Immature natural killer cell (primary cell): ENCODE measurements at regions not wholly inside any gene's neighbourhood (a gene's known extent, or its start where the extent isn't known, plus 50 kb on each side); places are given as distances from the start of the nearest gene placed in this dataset.

Source experiments
- DNase-seq, 3 donors: peaks; one replicate each; pipeline ENCODE4 v3.0.0; 2022; ENCODE audit warnings: mixed read lengths in 1 of 3
- H3K27ac Mint-ChIP-seq, 6 donors: one replicate each; pipeline ENCODE4 v1.8.0; 2020; ENCODE audit warnings: mixed read lengths in 6 of 6, mild to moderate bottlenecking in 5 of 6, inconsistent platforms in 4 of 6, moderate library complexity in 3 of 6
- H3K27me3 Mint-ChIP-seq, 3 donors: one replicate each; pipeline ENCODE4 v1.8.0; 2020 to 2021; ENCODE audit warnings: low read depth in 3 of 3, mild to moderate bottlenecking in 3 of 3, mixed read lengths in 3 of 3, moderate library complexity in 3 of 3, inconsistent platforms in 1 of 3
- H3K36me3 Mint-ChIP-seq, 3 donors: one replicate each; pipeline ENCODE4 v1.8.0; 2020; ENCODE audit warnings: mixed read lengths in 3 of 3, inconsistent platforms in 2 of 3, mild to moderate bottlenecking in 2 of 3
- H3K4me1 Mint-ChIP-seq, 2 donors: one replicate each; pipeline ENCODE4 v1.8.0; 2020; ENCODE audit warnings: inconsistent platforms in 2 of 2, mild to moderate bottlenecking in 2 of 2, mixed read lengths in 2 of 2, moderate library complexity in 1 of 2
- H3K4me3 Mint-ChIP-seq, 5 donors: one replicate each; pipeline ENCODE4 v1.8.0; 2020; ENCODE audit warnings: mild to moderate bottlenecking in 5 of 5, mixed read lengths in 5 of 5, inconsistent platforms in 3 of 5, moderate library complexity in 3 of 5
- H3K9me3 Mint-ChIP-seq, 6 donors: one replicate each; pipeline ENCODE4 v1.8.0; 2020; ENCODE audit warnings: mild to moderate bottlenecking in 6 of 6, mixed read lengths in 6 of 6, inconsistent platforms in 4 of 6, moderate library complexity in 3 of 6

DNA sequence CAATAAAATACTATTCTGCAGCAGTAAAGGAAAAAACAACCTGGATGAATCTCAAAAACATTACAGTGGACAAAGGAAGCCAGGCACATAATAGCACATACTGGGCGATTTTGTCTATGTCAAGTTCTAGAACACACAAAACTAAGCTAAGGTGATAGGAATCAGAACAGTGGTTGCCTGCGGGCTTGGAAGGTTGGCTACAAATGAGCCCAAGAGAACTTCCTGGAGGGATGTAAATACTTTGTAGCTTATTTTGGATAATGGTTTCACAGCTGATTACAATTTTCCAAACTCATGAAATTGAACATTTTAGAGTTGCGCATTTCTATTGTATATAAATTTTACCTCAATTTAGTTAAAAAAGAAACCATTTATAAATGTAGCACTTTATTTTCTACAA is 67.6 kb upstream of the CES5A start:
- peaks cover 0 to 14% (median 2%) of the 10 kb centered on the region in 3 donors for H3K27me3 Mint-ChIP-seq
- peaks cover 0 to 2% (median 0%) of the 10 kb centered on the region in 6 donors for H3K9me3 Mint-ChIP-seq
- no peaks in the 10 kb centered on the region for H3K4me1 Mint-ChIP-seq
- H3K27ac Mint-ChIP-seq: no peak overlapping the region
- DNase-seq: no peak
- H3K4me3 Mint-ChIP-seq: no peak overlapping the region
- H3K36me3 Mint-ChIP-seq: no peaks in the 10 kb centered on the region

DNA sequence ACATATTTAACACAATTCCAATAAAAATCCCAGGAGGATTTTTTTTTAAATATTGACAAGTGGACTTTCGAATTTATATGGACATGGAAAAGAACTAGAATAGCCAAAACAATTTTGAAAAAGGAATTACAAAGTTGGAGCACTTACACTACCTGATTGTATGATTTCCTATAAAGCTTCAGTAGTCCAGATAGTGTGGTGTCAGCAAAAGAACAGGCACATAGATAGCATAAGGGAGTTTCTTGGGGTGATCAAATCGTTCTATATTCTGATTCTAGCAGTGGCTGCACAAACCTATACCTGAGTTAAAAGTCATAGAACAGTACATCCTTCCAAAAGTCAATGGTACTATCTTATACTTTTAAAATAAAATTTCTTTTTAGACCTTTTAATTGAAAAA is 66.4 kb upstream of the CES5A start:
- no peak for DNase-seq
- peaks cover 0 to 2% (median 0%) of the 10 kb centered on the region in 6 donors for H3K9me3 Mint-ChIP-seq
- no peaks in the 10 kb centered on the region for H3K36me3 Mint-ChIP-seq
- peaks cover 0 to 16% (median 4%) of the 10 kb centered on the region in 3 donors for H3K27me3 Mint-ChIP-seq
- no peak overlapping the region for H3K4me3 Mint-ChIP-seq
- H3K27ac Mint-ChIP-seq: no peak overlapping the region
- H3K4me1 Mint-ChIP-seq: no peaks in the 10 kb centered on the region

- DNase-seq: no peak
- no peaks in the 10 kb centered on the region for H3K4me1 Mint-ChIP-seq
- peaks cover 0 to 3% (median 0%) of the 10 kb centered on the region in 6 donors for H3K9me3 Mint-ChIP-seq
- H3K36me3 Mint-ChIP-seq: no peaks in the 10 kb centered on the region
- peaks cover 0 to 16% (median 13%) of the 10 kb centered on the region in 3 donors for H3K27me3 Mint-ChIP-seq
- no peak overlapping the region for H3K4me3 Mint-ChIP-seq
- no peak overlapping the region for H3K27ac Mint-ChIP-seq
These were observed 63.0 kb upstream of the CES5A start for GRCh38 chr16:55938126-55938525.

DNA sequence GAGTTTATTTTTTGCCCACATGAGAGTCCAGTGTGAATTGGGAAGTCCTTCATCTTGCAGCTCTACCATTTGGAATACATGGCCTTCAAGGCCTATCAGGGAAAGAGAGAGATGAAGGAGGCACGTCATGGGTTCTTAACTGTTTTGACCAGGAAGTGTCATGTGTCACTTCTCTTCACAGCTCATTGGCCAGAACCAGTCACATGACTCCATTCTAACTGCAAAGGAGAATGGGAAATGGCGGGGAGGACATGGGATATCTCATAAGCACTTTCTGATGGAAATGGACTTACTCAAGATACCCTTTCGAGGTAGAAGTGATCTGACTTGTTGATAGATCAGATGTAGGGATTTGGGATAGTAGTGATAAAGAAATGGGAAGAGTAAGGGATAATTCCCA is 57.9 kb upstream of the CES5A start:
- DNase-seq: no peak
- Mint-ChIP-seq H3K27me3 (peaks cover 2 to 14% (median 10%) of the 10 kb centered on the region in 3 donors), H3K4me1 (no peaks in the 10 kb centered on the region), H3K9me3 (peaks cover 0 to 6% (median 0%) of the 10 kb centered on the region in 6 donors), H3K27ac (no peak overlapping the region), H3K36me3 (no peaks in the 10 kb centered on the region), H3K4me3 (no peak overlapping the region)

GRCh38 chr16:55930036-55930435 is 54.9 kb upstream of the CES5A start:
- H3K9me3 Mint-ChIP-seq: peaks cover 0 to 6% (median 0%) of the 10 kb centered on the region in 6 donors
- no peak for DNase-seq
- H3K36me3 Mint-ChIP-seq: no peaks in the 10 kb centered on the region
- no peak overlapping the region for H3K4me3 Mint-ChIP-seq
- peaks cover 3 to 8% (median 6%) of the 10 kb centered on the region in 3 donors for H3K27me3 Mint-ChIP-seq
- no peak overlapping the region for H3K27ac Mint-ChIP-seq
- H3K4me1 Mint-ChIP-seq: no peaks in the 10 kb centered on the region

DNA sequence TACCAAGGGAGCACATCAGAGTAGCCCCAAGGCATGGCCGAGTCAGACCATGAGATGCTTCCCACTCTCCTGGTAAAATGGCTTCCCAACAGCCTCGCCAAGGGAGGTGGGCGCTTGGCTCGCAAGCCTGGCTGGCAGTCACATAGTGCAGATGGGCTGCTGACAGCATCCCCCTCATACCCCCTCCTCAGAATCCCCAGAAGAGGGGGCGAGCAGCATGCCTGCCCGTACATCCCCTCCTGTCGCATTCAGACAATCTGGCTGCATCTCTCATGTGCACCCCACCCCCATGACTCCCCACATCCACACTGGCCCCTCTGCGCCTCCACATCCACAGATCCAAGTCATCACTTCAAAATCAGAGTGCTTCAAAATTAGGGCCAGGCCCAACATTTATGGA is 54.0 kb upstream of the CES5A start:
- H3K9me3 Mint-ChIP-seq: peaks cover 0 to 5% (median 0%) of the 10 kb centered on the region in 6 donors
- no peaks in the 10 kb centered on the region for H3K4me1 Mint-ChIP-seq
- DNase-seq: no peak
- H3K27me3 Mint-ChIP-seq: peaks cover 3 to 10% (median 6%) of the 10 kb centered on the region in 3 donors
- no peaks in the 10 kb centered on the region for H3K36me3 Mint-ChIP-seq
- H3K4me3 Mint-ChIP-seq: no peak overlapping the region
- H3K27ac Mint-ChIP-seq: no peak overlapping the region

DNA sequence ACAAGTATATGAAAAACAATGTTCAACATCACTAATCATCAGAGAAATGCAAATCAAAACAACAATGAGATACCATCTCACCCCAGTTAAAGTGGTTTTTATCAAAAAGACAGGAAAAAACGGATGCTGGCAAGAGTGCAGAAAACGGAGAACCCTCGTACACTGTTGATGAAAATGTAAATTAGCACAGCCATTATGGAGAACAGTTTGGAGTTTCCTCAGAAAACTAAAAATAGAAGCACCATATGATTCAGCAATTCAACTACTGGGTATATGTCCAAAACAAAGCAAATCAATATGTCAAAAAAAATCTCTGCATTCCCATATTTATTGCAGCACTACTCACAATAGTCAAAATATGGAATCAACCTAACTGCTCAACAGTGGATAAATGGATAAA is 50.1 kb upstream of the CES5A start:
- Mint-ChIP-seq H3K27me3 (peaks cover 5 to 16% (median 7%) of the 10 kb centered on the region in 3 donors), H3K4me1 (no peaks in the 10 kb centered on the region), H3K27ac (no peak overlapping the region), H3K4me3 (no peak overlapping the region), H3K9me3 (peaks cover 0 to 9% (median 0%) of the 10 kb centered on the region in 6 donors), H3K36me3 (peaks cover 0 to 3% (median 0%) of the 10 kb centered on the region in 3 donors)
- DNase-seq: no peak
